Stomach (tissue), 8 donors: ENCODE measurements at regions not wholly inside any gene's neighbourhood (a gene's known extent, or its start where the extent isn't known, plus 50 kb on each side); places are given as distances from the start of the nearest gene placed in this dataset.

ENCODE experiments used
- DNase-seq, 2 donors: peaks; one replicate each; pipeline versions ENCODE4 v3.0.0 to v3.0.0-alpha.2; 2013 to 2019
- H3K27ac ChIP-seq, 5 donors: fragments of 200-600 bp in 4 of 5; sonication (generic) in 4 of 5; one replicate each; pipeline ENCODE4 v1.5.1; 2013 to 2019; ENCODE audit warnings: mild to moderate bottlenecking in 1 of 5, moderate library complexity in 1 of 5
- H3K27me3 ChIP-seq, 3 donors: fragments of 200-600 bp; sonication (generic); one replicate each; pipeline ENCODE4 v1.5.1; 2017 to 2019; ENCODE audit warnings: mixed run types in 1 of 3
- H3K36me3 ChIP-seq, 4 donors: fragments of 200-600 bp; sonication (generic); 1 replicate in 3 of 4; 2 replicates in 1 of 4; pipeline ENCODE4 v1.5.1; 2016 to 2019
- H3K4me1 ChIP-seq, 4 donors: fragments of 200-600 bp; sonication (generic); one replicate each; pipeline ENCODE4 v1.5.1; 2016 to 2019
- H3K4me3 ChIP-seq, 4 donors: fragments of 200-600 bp; sonication (generic) in 3 of 4; one replicate each; pipeline ENCODE4 v1.5.1; 2016 to 2019; ENCODE audit warnings: mild to moderate bottlenecking in 1 of 4
- H3K9me3 ChIP-seq, 4 donors: fragments of 200-600 bp; sonication (generic); one replicate each; pipeline ENCODE4 v1.5.1; 2016 to 2019
- CTCF ChIP-seq, 7 experiments: fragments of 450-650 bp in 4 of 7; fragments of 200-600 bp in 3 of 7; sonication (generic) in 3 of 7; IDR thresholded peaks; one replicate each; pipeline ENCODE4 v1.5.1; 2016 to 2019; ENCODE audit warnings: antibody characterized with exemption in 7 of 7, control low read depth in 2 of 7, mild to moderate bottlenecking in 1 of 7
- EP300 ChIP-seq: sonication (generic); formaldehyde crosslinking; IDR thresholded peaks from one replicate; pipeline ENCODE4 v1.6.1; 2017; ENCODE audit warnings: antibody characterized with exemption
- POLR2A ChIP-seq, 4 donors: fragments of 450-650 bp; IDR thresholded peaks; one replicate each; pipeline ENCODE4 v1.6.1; 2016; ENCODE audit warnings: antibody characterized with exemption in 4 of 4, control low read depth in 2 of 4, mild to moderate bottlenecking in 1 of 4, moderate library complexity in 1 of 4
- POLR2AphosphoS5 ChIP-seq, 3 donors: sonication (generic); formaldehyde crosslinking; IDR thresholded peaks; one replicate each; pipeline ENCODE4 v1.6.1; 2016; ENCODE audit warnings: antibody characterized with exemption in 3 of 3
- WGBS, 5 donors: extraction: QIAGEN DNeasy Blood & Tissue Kit in 3 of 5; methylation state at CpG; one replicate each; pipeline versions ENCODE4 v1.1.5 to v1.1.7; 2013 to 2018; 5-methylcytosine and 5-hydroxymethylcytosine counted together
- intact Hi-C: fragments of 100-400 bp; cut with DNase I; formaldehyde crosslinking; loops from one replicate; pipeline ENCODE4 v1.15.1; 2023; ENCODE audit warnings: low total_unique reads
- donor health status: healthy with polysubstance abuse.
- donor health status: Bipolar disorder and iron deficiency.
- donor health status: healthy.

- Histone ChIP-seq H3K4me3 (no peak overlapping the region), H3K27ac (no peak overlapping the region), H3K9me3 (no peaks in the 10 kb centered on the region), H3K27me3 (no peaks in the 10 kb centered on the region), H3K4me1 (peaks cover 0 to 9% (median 2%) of the 10 kb centered on the region in 4 donors), H3K36me3 (no peaks in the 10 kb centered on the region)
- TF ChIP-seq POLR2A (IDR thresholded peaks at IDR 0.05), result no peak
- TF ChIP-seq CTCF (IDR thresholded peaks at IDR 0.05), result no peak
- TF ChIP-seq POLR2AphosphoS5 (IDR thresholded peaks at IDR 0.05), result no peak
- no peak for TF ChIP-seq EP300
- WGBS, 5 donors, result 67 to 90% (median 79%) methylated on average over 2 of the region's 2 CpGs
- DNase-seq, result no peak
- intact Hi-C loops, result no loop called here
Observed at GRCh38 chr10:128599030-128599429, 472.8 kb upstream of the MKI67 start.

DNA sequence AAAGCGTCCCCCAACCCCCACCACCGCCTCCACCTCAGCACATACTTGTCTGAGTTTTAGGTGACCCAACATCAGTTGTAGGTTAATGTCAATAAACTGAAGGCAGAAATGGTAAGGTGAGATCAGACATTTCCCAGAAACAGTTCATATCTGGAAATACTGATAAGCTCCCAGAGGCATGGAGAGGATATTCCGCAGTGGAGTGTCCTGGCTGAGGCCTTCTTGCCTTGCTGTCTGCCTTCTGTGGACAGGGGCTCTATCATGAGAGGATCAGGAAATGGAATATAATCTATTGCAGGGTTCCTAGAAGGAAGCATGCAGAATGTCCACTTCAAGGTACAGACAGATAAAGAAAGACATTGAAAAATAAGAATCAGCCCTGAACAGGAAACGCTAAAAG lies 473.3 kb upstream of the MKI67 start:
- no peak overlapping the region for H3K27ac ChIP-seq
- no peaks in the 10 kb centered on the region for H3K36me3 ChIP-seq
- H3K4me3 ChIP-seq, result no peak overlapping the region
- no peaks in the 10 kb centered on the region for H3K27me3 ChIP-seq
- DNase-seq, result no peak
- WGBS, 5 donors, result 51 to 79% (median 63%) methylated on average over 4 of the region's 4 CpGs
- TF ChIP-seq POLR2AphosphoS5 (IDR thresholded peaks at IDR 0.05), result peak in 1 of 3 donors; percentile 7
- TF ChIP-seq CTCF (IDR thresholded peaks at IDR 0.05), result no peak
- no peak for TF ChIP-seq EP300
- no peak for TF ChIP-seq POLR2A (IDR thresholded peaks at IDR 0.05)
- intact Hi-C loops, result no loop called here
- H3K9me3 ChIP-seq, result no peaks in the 10 kb centered on the region
- peaks cover 0 to 9% (median 3%) of the 10 kb centered on the region in 4 donors for H3K4me1 ChIP-seq

DNA sequence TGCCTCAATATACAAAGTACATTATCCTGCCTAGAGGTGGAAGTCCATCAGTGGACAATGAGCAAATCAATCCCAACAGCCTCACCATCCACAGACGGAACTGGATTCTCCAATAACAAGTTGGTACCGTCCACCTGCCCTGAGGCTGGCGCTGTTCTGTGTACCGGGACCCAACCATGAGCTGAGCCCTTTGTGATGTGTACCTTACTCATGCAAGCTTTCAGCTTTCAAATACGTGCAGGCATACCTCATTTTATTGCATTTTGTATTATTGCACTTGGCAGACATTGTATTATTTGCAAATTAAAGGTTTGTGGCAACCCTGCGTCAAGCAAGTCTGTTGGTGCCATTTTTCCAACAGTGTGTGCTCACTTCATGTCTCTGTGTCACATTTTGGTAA lies 476.0 kb upstream of the MKI67 start:
- TF ChIP-seq POLR2A (IDR thresholded peaks at IDR 0.05) (no peak), CTCF (IDR thresholded peaks at IDR 0.05) (no peak), EP300 (no peak), POLR2AphosphoS5 (IDR thresholded peaks at IDR 0.05) (no peak)
- 72 to 94% (median 91%) methylated on average over 6 of the region's 6 CpGs for WGBS, 5 donors
- H3K4me1 ChIP-seq, result peaks cover 5 to 10% (median 8%) of the 10 kb centered on the region in 4 donors
- DNase-seq, result no peak
- H3K27ac ChIP-seq, result peak overlapping the region in 1 of 5 donors; percentile 44
- H3K27me3 ChIP-seq, result no peaks in the 10 kb centered on the region
- no peaks in the 10 kb centered on the region for H3K9me3 ChIP-seq
- no peak overlapping the region for H3K4me3 ChIP-seq
- H3K36me3 ChIP-seq, result no peaks in the 10 kb centered on the region
- intact Hi-C loops, result no loop called here

DNA sequence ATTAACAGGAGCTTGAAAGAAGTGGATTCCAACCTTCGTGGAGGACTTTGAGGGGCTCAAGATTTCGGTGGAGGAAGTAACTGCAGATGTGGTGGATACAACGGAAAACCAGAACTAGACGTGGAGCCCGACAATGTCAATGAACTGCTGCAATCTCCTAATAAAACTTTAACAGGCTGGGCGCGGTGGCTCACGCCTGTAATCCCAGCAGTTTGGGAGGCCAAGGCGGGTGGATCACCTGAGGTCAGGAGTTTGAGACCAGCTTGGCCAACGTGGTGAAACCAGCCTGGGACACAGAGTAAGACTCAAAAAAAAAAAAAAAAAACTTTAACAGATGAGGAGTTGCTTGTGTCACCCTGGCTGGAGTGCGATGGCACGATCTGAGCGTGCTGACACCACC lies 477.8 kb upstream of the MKI67 start:
- DNase-seq, result no peak
- Histone ChIP-seq H3K4me1 (peaks cover 5 to 10% (median 7%) of the 10 kb centered on the region in 4 donors), H3K9me3 (no peaks in the 10 kb centered on the region), H3K4me3 (no peak overlapping the region), H3K27ac (no peak overlapping the region), H3K36me3 (no peaks in the 10 kb centered on the region), H3K27me3 (no peaks in the 10 kb centered on the region)
- intact Hi-C loops, result no loop called here
- WGBS, 5 donors, result 87 to 95% (median 93%) methylated on average over 13 of the region's 13 CpGs
- TF ChIP-seq POLR2A (IDR thresholded peaks at IDR 0.05) (no peak), CTCF (IDR thresholded peaks at IDR 0.05) (no peak)
